ENCODE measurements at regions not wholly inside any gene's neighbourhood (a gene's known extent, or its start where the extent isn't known, plus 50 kb on each side); places are given as distances from the start of the nearest gene placed in this dataset.

DNA sequence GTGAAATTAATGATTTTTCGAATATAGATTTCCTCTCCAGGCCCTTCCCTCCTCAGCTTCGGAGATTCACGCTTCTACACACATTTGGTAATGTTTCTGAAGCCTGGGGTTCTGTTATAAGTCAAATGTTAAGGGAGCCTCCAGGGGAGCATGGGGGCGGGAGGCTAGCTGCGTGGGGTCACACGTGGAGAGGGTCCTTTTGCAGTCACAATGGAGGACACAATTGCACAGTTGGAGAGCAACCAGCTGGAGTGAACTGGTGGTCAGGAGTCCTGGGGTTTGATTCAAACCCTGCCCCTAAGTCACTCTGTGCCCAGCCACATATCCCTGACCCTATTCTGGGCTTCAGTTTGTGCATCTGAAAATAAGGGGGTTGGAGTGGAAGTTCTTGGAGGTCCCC, 481.4 kb downstream of the CDK5RAP2 start:
- no peak for TF ChIP-seq POLR2A (IDR thresholded peaks at IDR 0.05)
- TF ChIP-seq, protein P1, sequence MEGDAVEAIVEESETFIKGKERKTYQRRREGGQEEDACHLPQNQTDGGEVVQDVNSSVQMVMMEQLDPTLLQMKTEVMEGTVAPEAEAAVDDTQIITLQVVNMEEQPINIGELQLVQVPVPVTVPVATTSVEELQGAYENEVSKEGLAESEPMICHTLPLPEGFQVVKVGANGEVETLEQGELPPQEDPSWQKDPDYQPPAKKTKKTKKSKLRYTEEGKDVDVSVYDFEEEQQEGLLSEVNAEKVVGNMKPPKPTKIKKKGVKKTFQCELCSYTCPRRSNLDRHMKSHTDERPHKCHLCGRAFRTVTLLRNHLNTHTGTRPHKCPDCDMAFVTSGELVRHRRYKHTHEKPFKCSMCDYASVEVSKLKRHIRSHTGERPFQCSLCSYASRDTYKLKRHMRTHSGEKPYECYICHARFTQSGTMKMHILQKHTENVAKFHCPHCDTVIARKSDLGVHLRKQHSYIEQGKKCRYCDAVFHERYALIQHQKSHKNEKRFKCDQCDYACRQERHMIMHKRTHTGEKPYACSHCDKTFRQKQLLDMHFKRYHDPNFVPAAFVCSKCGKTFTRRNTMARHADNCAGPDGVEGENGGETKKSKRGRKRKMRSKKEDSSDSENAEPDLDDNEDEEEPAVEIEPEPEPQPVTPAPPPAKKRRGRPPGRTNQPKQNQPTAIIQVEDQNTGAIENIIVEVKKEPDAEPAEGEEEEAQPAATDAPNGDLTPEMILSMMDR (IDR thresholded peaks at IDR 0.05), result no peak
- TF ChIP-seq POLR2AphosphoS5 (IDR thresholded peaks at IDR 0.05), result no peak
